ENCODE measurements at regions not wholly inside any gene's neighbourhood (a gene's known extent, or its start where the extent isn't known, plus 50 kb on each side); places are given as distances from the start of the nearest gene placed in this dataset.

DNA sequence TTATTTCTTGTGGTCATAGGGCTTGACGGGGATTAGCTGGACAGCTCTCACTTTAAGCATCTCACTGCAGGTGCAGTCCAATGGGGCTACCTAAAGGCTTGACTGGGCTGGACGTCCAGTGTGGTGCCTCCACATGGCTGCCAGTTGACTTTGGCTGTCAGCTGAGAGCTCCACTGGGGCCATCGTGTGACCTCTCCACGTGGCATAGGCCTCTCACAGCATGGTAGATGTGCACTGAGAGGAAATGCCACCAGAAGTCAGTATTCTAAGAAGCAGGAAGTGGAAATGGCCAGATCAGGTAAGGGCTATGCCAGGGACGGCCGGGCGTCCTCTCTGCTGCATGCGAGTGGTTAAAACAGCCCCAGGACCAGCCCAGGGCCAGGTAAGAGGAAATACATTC lies 105.2 kb upstream of the TWIST2 start:
- 77 to 86% (median 82%) methylated on average over 5 to 8 of the region's 8 CpGs for WGBS, 4 donors
- Histone ChIP-seq H3K4me3 (no peak overlapping the region), H3K27ac (no peak overlapping the region), H3K27me3 (peaks cover 0 to 21% (median 0%) of the 10 kb centered on the region in 9 donors), H3K9me3 (peaks cover 0 to 4% (median 0%) of the 10 kb centered on the region in 12 donors), H3K36me3 (no peaks in the 10 kb centered on the region), H3K4me1 (no peaks in the 10 kb centered on the region)
- no peak for DNase-seq
- no peak for ATAC-seq
- intact Hi-C loops (cut with DNase I): no loop called here
- TF ChIP-seq, protein P1, sequence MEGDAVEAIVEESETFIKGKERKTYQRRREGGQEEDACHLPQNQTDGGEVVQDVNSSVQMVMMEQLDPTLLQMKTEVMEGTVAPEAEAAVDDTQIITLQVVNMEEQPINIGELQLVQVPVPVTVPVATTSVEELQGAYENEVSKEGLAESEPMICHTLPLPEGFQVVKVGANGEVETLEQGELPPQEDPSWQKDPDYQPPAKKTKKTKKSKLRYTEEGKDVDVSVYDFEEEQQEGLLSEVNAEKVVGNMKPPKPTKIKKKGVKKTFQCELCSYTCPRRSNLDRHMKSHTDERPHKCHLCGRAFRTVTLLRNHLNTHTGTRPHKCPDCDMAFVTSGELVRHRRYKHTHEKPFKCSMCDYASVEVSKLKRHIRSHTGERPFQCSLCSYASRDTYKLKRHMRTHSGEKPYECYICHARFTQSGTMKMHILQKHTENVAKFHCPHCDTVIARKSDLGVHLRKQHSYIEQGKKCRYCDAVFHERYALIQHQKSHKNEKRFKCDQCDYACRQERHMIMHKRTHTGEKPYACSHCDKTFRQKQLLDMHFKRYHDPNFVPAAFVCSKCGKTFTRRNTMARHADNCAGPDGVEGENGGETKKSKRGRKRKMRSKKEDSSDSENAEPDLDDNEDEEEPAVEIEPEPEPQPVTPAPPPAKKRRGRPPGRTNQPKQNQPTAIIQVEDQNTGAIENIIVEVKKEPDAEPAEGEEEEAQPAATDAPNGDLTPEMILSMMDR (IDR thresholded peaks at IDR 0.05): no peak
- no peak for TF ChIP-seq POLR2A (IDR thresholded peaks at IDR 0.05)

DNA sequence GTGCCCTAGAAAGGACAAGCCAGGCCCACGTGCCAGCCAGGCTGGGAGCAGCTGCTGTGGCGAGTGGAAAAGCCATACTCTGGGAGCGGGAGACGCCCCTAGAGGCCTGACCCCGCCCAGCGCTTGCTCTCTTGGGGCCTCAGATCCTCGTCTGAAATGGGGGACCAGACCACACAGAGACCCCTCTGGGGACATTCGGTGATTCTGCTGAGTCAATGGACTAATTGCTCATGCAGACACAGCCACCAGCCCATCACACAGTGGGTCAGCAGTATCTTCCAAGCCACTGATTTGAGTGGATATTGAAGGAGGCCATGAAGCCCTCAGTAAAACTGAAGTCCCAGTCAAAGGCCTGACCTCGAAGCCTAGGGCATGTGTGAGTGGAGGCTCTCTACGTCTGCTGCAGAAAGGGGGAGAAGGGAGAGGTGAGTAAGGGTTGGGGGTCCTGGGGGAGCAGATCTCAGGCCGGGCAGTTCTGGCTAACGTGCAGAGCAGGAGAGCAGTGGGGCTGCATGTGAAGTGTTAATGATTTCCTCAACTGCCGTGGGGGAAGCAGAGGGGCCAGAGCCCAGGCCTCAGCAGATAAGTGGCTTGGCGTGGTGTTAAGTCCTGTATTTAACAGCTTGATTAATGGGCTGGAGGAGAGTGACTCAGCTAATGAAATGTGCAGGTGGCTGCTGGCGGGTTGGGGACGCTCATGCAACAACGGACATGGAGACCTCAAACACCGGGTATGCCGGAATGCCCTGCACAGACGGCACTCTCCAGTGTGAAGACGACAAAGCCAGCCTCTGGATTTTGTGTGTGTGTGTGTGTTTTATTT lies 104.4 kb upstream of the TWIST2 start:
- Histone ChIP-seq H3K27ac (no peak overlapping the region), H3K9me3 (no peaks in the 10 kb centered on the region), H3K4me1 (no peaks in the 10 kb centered on the region), H3K4me3 (no peak overlapping the region), H3K27me3 (peaks cover 0 to 21% (median 0%) of the 10 kb centered on the region in 9 donors), H3K36me3 (no peaks in the 10 kb centered on the region)
- intact Hi-C loops (cut with DNase I): no loop called here
- DNase-seq (no peak), ATAC-seq (no peak)
- 62 to 66% (median 64%) methylated on average over 21 of the region's 21 CpGs for WGBS, 4 donors
- TF ChIP-seq, protein P1 (IDR thresholded peaks at IDR 0.05): no peak
- no peak for TF ChIP-seq POLR2A (IDR thresholded peaks at IDR 0.05)

DNA sequence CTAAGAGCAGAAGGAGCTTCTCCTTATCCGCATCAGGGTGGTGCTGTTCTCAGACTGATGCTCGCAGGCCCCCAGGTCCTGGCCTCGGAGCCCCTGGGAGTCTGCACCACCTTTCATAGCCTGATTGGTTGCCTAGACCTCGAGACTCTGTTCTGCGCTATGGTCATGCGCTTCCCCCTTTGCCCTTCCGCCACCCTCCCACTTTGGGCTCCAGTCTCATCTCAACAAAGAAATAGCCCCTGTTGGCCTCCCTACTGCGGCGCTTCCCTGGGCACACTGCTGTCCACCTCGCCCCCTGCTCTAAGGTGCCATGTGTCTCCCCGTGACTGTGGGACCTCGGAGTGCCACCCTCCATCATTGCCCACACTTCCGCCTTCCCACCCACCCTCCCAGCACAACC lies 102.9 kb upstream of the TWIST2 start:
- Histone ChIP-seq H3K36me3 (no peaks in the 10 kb centered on the region), H3K4me1 (no peaks in the 10 kb centered on the region), H3K27me3 (peaks cover 0 to 21% (median 0%) of the 10 kb centered on the region in 9 donors), H3K4me3 (no peak overlapping the region), H3K27ac (no peak overlapping the region), H3K9me3 (peaks cover 0 to 14% (median 4%) of the 10 kb centered on the region in 12 donors)
- 88 to 90% (median 89%) methylated on average over 12 to 13 of the region's 13 CpGs for WGBS, 4 donors
- ATAC-seq (no peak), DNase-seq (no peak)
- TF ChIP-seq, protein P1 (IDR thresholded peaks at IDR 0.05): no peak
- intact Hi-C loops (cut with DNase I): no loop called here

DNA sequence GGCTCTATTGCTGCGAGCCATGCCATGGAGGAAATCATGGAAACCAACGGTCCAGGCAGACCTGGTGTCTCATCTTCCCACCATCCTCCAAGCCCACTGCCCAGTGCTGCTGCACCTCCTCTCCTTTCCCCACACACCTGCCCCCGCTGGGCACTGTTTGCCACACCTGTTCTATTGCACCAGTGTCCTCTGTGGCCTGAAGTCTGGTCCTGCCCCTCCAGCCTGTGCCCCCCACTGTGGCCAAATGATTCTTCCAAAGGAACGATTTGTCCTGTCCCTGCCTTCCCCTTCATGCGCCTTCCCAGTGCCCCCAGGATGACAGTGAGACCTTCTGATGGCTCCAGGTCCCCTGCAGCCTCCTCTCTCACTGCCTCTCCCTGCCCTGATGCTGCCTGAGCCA lies 101.9 kb upstream of the TWIST2 start:
- Histone ChIP-seq H3K27me3 (peaks cover 0 to 13% (median 0%) of the 10 kb centered on the region in 9 donors), H3K4me3 (no peak overlapping the region), H3K27ac (no peak overlapping the region), H3K9me3 (peaks cover 0 to 24% (median 8%) of the 10 kb centered on the region in 12 donors), H3K4me1 (no peaks in the 10 kb centered on the region), H3K36me3 (no peaks in the 10 kb centered on the region)
- no peak for ATAC-seq
- WGBS, 4 donors: 73 to 80% (median 77%) methylated on average over 5 of the region's 5 CpGs
- TF ChIP-seq POLR2A (IDR thresholded peaks at IDR 0.05): no peak
- TF ChIP-seq, protein P1 (IDR thresholded peaks at IDR 0.05): no peak
- intact Hi-C loops (cut with DNase I): no loop called here
- DNase-seq: no peak
